ENCODE measurements at regions not wholly inside any gene's neighbourhood (a gene's known extent, or its start where the extent isn't known, plus 50 kb on each side); places are given as distances from the start of the nearest gene placed in this dataset.

DNA sequence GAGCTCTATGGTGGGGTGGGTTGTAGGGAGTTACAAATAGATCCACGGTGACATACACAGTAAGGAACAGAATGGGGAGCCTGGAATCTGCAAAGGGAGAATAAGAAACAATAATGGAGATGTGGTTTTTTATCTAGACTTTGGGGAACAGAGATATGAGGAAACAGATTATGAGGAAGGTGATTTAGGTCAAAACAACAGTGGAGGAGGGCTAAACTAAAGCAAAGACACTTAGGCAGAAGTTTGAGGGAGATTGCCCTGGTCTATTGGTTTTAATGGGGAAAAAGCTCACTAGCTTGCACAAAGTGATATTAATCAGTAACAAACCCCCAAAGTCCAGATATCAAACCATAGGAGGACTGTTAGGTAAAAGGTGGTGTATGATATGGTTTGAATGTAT lies 144.5 kb upstream of the DYRK2 start:
- no peak for DNase-seq

DNA sequence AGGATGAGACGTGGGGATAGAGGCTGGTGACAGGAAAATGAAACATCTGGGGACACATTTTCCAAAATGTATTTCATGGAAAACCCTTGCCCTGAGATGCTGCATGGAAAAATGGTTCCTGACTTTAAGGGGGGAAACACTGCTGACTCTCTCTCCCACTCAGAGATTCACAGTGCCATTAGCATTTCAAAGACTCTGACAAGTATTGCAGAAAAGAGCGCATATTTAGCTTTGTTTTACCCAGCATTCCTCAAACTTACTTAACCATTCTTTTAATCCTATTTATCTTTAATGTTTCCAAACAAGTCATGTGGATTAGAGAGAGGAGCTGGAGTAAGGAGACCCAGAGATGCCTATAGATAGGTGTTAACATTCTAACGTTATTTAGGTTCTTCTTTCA lies 141.8 kb upstream of the DYRK2 start:
- no peak for DNase-seq

DNA sequence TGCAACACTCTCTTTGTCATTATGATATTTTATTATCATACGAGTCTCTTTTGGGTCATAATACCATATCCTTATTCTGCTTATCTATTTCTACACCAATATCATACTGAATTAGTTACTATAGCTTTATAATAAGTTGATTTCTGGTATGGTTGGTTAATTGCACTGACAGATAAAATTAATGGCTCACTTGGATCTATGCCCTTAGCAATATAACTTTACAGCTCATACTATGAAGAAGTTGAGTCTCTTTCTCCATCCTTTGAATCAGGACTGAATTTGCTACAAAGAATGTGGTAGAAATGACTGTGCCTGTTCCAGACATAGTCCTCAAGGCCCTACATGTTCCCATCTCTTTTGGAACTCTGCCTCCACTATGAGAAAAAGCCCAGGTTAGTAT lies 139.7 kb upstream of the DYRK2 start:
- DNase-seq = no peak

- no peak for DNase-seq
These were observed 138.7 kb upstream of the DYRK2 start for GRCh38 chr12:67509666-67510386.

GRCh38 chr12:67512061-67512460 lies 136.5 kb upstream of the DYRK2 start:
- DNase-seq = no peak

- no peak for DNase-seq
These were observed 134.0 kb upstream of the DYRK2 start for GRCh38 chr12:67514502-67514901.

DNA sequence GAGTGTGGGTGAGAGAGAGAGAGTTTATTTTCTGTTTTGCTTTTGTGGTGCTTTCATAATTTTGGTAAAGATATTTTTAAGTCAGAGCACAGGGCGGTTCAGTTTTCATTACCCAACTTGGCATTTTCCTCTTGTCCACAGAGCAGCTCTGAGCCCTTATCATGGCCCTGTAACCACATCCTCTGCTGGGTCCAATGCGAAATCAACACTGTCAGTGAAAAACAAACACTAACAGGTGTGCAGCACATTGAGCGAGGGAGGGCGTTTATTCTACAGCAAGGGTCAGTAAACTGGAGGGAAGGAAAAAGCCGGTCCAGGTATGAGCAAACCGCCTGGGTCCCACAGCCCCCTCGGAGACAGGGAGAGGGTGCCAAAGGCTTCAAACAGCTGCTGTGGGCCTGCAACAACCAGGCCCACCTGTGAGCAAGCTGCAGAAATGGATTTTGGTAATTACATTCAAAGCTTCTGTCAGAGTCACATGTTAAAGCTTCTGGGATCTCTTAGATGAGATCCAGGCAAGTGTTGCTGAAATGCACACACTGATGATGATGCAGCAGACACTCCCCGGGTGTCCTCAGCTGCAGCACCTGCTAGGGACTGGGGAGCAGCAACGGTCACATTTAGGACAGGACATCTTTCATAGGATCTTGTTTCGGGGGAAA lies 132.7 kb upstream of the DYRK2 start:
- peak in 1 of 2 donors; percentile 62 for DNase-seq

GRCh38 chr12:67517181-67517887 lies 131.2 kb upstream of the DYRK2 start:
- DNase-seq = no peak

DNA sequence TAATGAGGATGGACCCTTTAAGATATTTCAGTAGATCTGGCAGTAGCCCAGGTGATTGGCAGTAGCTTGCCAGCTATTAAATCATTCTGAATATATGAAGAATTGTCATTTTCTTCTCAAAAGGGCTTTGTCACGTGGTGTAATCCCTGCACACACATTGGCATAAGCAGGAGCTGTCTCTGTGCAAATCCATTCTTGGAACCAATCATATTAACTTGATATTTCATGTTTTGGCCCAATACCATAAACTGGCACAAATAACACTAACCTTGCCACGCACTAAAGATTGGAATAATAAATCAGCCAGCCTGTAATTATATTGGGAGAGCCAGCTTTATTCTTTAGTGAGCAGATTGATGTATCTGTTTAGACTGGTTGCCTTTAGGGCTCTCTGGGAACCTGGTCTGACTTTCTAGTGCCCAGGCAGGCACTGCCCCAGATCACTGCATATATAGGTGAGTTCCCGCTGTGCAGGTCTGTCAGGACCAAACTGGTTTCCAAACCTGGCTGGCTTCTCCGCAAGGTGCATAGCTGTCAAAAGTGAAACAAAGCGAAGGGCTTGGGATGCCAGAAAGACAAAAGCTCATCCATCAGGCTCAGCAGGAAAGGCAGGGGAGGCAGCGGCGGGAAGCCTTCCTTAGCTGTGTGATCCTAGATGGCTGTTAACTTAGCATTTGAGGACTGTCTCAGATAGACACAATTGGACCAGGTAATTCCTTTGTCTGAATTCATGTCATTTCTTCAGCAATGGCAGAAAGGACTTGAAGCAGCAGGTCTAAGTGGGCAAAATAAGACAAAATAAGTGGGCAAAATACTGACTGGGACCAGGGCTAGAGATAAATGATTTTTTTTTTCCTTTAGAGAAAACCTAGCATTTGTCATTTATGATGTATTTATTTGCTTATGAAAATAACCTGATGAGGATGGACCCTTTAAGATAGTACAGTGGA lies 128.8 kb upstream of the DYRK2 start:
- no peak for DNase-seq

- DNase-seq = no peak
These were observed 127.9 kb upstream of the DYRK2 start for GRCh38 chr12:67520606-67521005.

DNA sequence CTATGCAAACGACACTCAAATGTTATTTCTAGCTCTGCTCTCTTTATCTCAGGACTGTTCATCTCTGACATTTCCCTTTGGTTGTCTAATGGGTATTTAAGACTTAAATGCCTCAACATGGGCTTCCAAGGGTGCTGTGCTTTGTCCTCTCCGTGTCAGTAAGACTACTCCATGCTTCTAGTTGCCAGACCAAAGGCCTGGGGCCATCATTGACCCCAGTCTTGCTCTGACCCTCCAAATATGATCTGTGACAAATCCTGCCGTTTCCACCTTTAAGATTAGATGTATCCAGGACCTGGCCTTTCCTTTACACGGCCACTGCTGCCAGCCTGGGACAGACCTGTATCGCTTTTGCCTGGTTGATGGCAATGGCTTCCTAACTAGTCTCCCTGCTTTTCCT lies 126.3 kb upstream of the DYRK2 start:
- DNase-seq = no peak

GRCh38 chr12:67523538-67523937 lies 125.0 kb upstream of the DYRK2 start:
- no peak for DNase-seq

DNA sequence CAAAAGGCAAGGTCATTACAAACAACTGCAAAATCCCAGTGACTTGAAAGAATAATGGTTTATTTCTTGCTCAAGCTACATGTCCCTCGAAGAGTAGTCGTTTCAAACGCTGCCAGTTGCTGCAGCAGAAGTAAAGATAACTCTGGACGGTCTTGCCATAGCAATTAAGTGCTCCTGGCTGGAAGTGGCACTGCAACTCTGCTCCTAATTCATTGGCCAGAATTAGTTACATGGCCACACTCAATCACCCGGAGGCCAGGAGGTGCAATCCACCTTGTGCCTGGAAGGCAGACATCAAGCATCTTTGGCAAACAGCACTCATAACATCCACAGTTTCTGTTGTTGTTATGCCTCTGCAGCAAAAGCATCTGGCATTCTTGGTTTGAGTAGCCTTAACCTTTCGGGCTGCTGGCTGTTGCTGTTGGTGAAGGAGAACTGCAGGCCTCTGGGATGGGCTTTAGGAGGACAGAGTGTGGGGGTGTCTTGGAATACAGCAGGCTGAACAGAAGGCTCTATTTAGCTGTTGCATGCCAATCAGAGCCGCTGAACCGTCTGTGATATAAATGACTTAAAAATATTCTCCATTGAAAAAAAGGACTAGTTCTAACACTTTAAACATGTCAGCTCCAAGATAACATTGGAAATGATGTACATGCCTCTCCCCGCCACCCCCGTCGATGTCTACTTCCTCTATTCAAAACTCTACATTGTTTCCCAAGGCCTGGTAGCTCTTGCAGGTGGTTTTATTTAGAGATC lies 123.5 kb upstream of the DYRK2 start:
- no peak for DNase-seq

GRCh38 chr12:67525617-67525884 lies 123.0 kb upstream of the DYRK2 start:
- no peak for DNase-seq

DNA sequence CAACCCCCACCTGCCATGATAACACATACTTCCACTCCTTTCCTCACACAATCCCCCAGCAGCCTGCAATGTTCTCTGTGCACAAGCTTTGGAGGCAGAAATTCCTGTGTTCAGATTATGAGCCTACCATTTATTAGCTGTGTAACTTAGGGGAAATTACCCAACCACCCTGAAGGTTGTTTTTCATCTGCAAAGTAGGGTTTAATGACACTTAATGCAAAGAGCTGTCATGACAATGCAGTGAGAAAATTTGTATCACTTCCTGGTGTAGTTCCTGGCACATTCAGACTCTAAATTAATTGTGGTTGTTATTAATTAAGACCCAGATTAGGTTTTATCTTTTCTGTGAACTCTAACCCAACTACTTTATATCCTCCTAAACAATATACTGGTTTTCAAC lies 122.4 kb upstream of the DYRK2 start:
- no peak for DNase-seq

DNA sequence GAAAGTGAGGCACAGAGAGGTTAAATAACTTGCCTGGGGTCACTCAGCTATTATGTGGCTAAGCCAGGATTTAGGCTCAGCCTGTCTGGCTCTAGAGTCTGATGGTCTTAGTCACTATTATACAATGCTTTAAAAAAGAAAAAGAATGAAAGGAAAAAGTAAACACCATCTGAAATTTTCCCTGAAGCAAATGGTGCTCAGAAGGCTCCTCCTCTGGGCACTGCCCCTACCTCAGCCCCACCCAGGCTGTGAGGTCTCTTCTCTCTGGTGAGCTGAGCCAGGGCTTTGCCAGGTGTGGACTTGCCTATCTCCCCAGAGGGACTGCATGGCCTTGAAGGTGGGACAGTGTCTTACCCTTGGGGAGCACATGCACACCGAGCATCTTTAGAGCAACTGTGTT lies 117.5 kb upstream of the DYRK2 start:
- no peak for DNase-seq

DNA sequence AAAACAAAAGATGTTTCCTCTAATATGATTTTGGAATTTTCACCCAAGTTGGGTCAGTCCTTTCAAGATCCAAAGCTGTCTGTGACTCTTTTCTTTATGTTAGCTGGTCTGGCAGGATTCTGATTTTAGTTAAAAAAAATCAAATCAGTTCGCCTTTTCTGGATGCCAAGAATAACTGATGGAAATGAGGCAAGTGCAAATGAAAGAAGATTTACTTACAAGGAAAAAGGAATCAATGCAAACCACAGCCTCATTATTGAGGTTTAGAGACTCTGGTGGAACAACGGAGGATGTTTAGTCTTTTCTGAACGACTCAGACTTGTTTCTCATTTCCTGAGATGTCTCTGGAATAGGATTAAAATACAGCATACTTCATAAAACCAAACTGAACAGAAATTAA lies 117.0 kb upstream of the DYRK2 start:
- DNase-seq = no peak

DNA sequence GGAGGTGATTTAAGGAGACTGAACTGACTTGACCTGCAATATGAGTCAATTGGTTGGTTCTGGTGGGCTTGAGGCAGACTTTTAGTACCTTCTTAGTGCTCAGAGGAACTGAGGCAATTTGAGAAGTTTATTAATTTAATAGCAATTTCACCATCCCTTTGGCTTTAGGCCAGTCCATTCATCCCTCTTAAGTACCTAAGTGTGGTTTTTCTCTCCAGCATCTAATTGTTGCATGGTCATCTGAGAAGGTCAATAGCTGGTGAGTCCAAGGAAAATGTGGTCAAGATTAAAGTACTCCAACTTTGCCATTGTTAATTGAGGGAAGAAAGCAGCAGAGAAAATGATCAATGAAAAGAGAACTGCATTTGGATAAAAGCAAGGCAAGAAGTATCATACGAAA lies 115.4 kb upstream of the DYRK2 start:
- no peak for DNase-seq

- DNase-seq = no peak
These were observed 114.5 kb upstream of the DYRK2 start for GRCh38 chr12:67534046-67534445.

DNA sequence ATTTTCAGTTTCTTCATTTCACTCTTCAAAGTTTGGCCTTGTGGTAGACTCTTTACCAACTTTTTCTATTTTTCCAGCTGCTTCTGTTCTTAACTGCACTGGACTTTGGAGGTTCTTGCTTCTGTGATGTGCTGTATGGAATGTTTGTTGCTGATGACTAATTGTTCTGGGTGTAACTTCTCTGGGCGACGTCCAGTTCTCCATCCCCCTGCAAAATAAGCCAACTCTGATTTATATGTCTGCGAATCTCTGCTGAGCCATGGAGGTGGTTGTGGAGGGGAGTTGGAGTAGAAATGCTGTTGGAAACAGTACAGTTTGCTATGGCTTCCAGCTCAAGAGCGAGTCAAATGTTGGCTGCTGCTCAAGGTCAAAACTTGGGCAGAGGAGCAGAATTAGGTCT lies 113.9 kb upstream of the DYRK2 start:
- no peak for DNase-seq

GRCh38 chr12:67535176-67535575 lies 113.4 kb upstream of the DYRK2 start:
- DNase-seq = no peak

DNA sequence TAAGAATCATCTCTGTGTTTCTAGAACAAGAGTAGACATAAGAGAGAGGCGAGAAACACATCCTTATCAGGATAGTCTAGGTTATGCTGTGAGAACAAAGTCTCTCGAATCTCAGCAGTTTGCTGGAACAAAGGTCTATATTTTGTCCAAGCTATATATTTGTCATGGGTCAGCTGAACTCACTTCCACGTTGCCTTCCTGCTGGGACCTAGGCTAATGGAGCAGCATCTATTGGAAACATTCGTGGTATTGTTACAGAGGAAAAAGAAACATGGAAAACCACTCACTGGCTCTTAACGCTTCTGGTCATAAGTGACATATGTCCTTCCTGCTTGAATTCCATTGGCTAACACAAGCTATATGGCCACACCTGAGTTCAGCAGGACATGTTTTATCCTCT lies 112.6 kb upstream of the DYRK2 start:
- DNase-seq = no peak

DNA sequence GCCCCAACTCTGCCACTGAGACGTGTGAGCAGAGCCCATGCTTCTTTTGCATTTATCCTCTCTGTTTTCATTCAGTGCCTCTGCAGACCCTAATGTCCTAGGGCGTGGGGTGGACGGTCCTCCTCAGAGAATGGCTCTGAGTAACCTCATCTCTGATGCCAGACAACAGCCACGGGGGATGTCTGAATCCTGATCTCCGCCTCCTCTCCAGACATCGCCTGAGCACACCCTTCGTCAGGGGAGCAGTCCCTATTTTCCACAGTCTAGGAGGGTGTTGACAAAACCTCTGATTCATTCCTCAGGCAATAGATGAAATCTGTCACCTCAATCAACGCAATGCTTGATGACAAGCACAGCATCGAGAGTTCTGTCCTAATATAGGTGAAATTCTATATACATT lies 109.2 kb upstream of the DYRK2 start:
- DNase-seq = no peak
